ENCODE measurements at regions not wholly inside any gene's neighbourhood (a gene's known extent, or its start where the extent isn't known, plus 50 kb on each side); places are given as distances from the start of the nearest gene placed in this dataset.
"Not testable (repeated sequence)": the region's sequence is repeated elsewhere in the genome, so short reads cannot be mapped to it uniquely, and the experiment has no call there.

- DNase-seq = not testable (repeated sequence)
Observed at GRCh38 chr11:38116616-38117015, 1518.6 kb upstream of the RAG2 start.

GRCh38 chr11:38115381-38115780 is 1517.3 kb upstream of the RAG2 start:
- DNase-seq = not testable (repeated sequence)

GRCh38 chr11:38100836-38101462 is 1502.9 kb upstream of the RAG2 start:
- DNase-seq = no peak

GRCh38 chr11:38095268-38095667 is 1497.2 kb upstream of the RAG2 start:
- no peak for DNase-seq

- DNase-seq = no peak
Observed at GRCh38 chr11:38089726-38090125, 1491.7 kb upstream of the RAG2 start.

GRCh38 chr11:38060920-38061319 is 1462.9 kb upstream of the RAG2 start:
- no peak for DNase-seq

GRCh38 chr11:38060136-38060535 is 1462.1 kb upstream of the RAG2 start:
- DNase-seq = no peak

- DNase-seq = no peak
Observed at GRCh38 chr11:38046571-38047135, 1448.6 kb upstream of the RAG2 start.

- no peak for DNase-seq
Observed at GRCh38 chr11:38043060-38043459, 1445.0 kb upstream of the RAG2 start.

GRCh38 chr11:38038777-38039176 is 1440.7 kb upstream of the RAG2 start:
- DNase-seq = no peak

GRCh38 chr11:38019072-38019775 is 1421.2 kb upstream of the RAG2 start:
- no peak for DNase-seq

GRCh38 chr11:38014405-38014804 is 1416.4 kb upstream of the RAG2 start:
- DNase-seq = no peak

GRCh38 chr11:38013157-38013556 is 1415.1 kb upstream of the RAG2 start:
- no peak for DNase-seq

GRCh38 chr11:38011496-38011895 is 1413.5 kb upstream of the RAG2 start:
- DNase-seq = no peak

- DNase-seq = no peak
Observed at GRCh38 chr11:38009932-38010331, 1411.9 kb upstream of the RAG2 start.

- DNase-seq = no peak
Observed at GRCh38 chr11:38006466-38006865, 1408.4 kb upstream of the RAG2 start.

- DNase-seq = no peak
Observed at GRCh38 chr11:38005597-38005996, 1407.6 kb upstream of the RAG2 start.

GRCh38 chr11:37999171-37999570 is 1401.1 kb upstream of the RAG2 start:
- DNase-seq = no peak

GRCh38 chr11:37995886-37996285 is 1397.8 kb upstream of the RAG2 start:
- no peak for DNase-seq

GRCh38 chr11:37988031-37988430 is 1390.0 kb upstream of the RAG2 start:
- no peak for DNase-seq

- no peak for DNase-seq
Observed at GRCh38 chr11:37984991-37985390, 1387.0 kb upstream of the RAG2 start.

GRCh38 chr11:37978647-37979046 is 1380.6 kb upstream of the RAG2 start:
- no peak for DNase-seq

- no peak for DNase-seq
Observed at GRCh38 chr11:37973941-37974340, 1375.9 kb upstream of the RAG2 start.

- DNase-seq = no peak
Observed at GRCh38 chr11:37972691-37973090, 1374.7 kb upstream of the RAG2 start.

Measured in activated naive CD4-positive, alpha-beta T cell (primary cell).